Astrocyte (in vitro differentiated cells and primary cell): ENCODE measurements at regions not wholly inside any gene's neighbourhood (a gene's known extent, or its start where the extent isn't known, plus 50 kb on each side); places are given as distances from the start of the nearest gene placed in this dataset.
"Not testable (repeated sequence)": the region's sequence is repeated elsewhere in the genome, so short reads cannot be mapped to it uniquely, and the experiment has no call there.

Experiments used
- DNase-seq: peaks from one replicate; pipeline ENCODE4 v3.0.0-alpha.2; 2010; ENCODE audit warnings: low read depth
- FAIRE-seq: peaks from 2 replicates; lab custom pipeline; 2011; peaks lifted over from hg19 to GRCh38; lab: Jason Lieb, UNC
- H2AFZ ChIP-seq: 2 replicates; pipeline ENCODE4 v1.6.0; 2012; ENCODE audit warnings: low read depth, low read length, inconsistent platforms
- H3K27ac ChIP-seq: 2 replicates; pipeline ENCODE4 v1.5.1; 2011; ENCODE audit warnings: low read depth, low read length, inconsistent platforms
- H3K27me3 ChIP-seq: 2 replicates; pipeline ENCODE4 v1.6.0; 2011; ENCODE audit warnings: low read length, inconsistent platforms; ENCODE audit not compliant: insufficient read depth
- H3K36me3 ChIP-seq: 2 replicates; pipeline ENCODE4 v1.5.1; 2011; ENCODE audit warnings: low read length, inconsistent platforms; ENCODE audit not compliant: insufficient read depth
- H3K4me1 ChIP-seq: 2 replicates; pipeline ENCODE4 v1.5.1; 2011; ENCODE audit warnings: low read length, inconsistent platforms; ENCODE audit not compliant: insufficient read depth
- H3K4me2 ChIP-seq: 2 replicates; pipeline ENCODE4 v1.6.0; 2012; ENCODE audit warnings: low read length, inconsistent platforms
- H3K4me3 ChIP-seq: 2 replicates; pipeline ENCODE4 v1.5.1; 2011; ENCODE audit warnings: low read depth, mild to moderate bottlenecking, low read length, inconsistent platforms; ENCODE audit not compliant: insufficient read depth
- H3K79me2 ChIP-seq: 2 replicates; pipeline ENCODE4 v1.6.0; 2012; ENCODE audit warnings: mild to moderate bottlenecking, low read length, inconsistent platforms; ENCODE audit not compliant: insufficient read depth
- H3K9ac ChIP-seq: 2 replicates; pipeline ENCODE4 v1.6.0; 2012; ENCODE audit warnings: mild to moderate bottlenecking, low read length, inconsistent platforms
- H3K9me3 ChIP-seq: 2 replicates; pipeline ENCODE4 v1.5.1; 2012; ENCODE audit warnings: low read depth, mild to moderate bottlenecking, low read length, inconsistent platforms; ENCODE audit not compliant: insufficient read depth
- H4K20me1 ChIP-seq: 2 replicates; pipeline ENCODE4 v1.6.0; 2012; ENCODE audit warnings: low read length, inconsistent platforms; ENCODE audit not compliant: insufficient read depth
- H3K27ac Mint-ChIP-seq: one replicate; pipeline ENCODE4 v1.8.0; 2021; ENCODE audit warnings: mild to moderate bottlenecking, mixed read lengths; ENCODE audit not compliant: unreplicated experiment
- H3K27me3 Mint-ChIP-seq: one replicate; pipeline ENCODE4 v1.8.0; 2021; ENCODE audit warnings: low read depth, mixed read lengths; ENCODE audit not compliant: unreplicated experiment
- H3K36me3 Mint-ChIP-seq: one replicate; pipeline ENCODE4 v1.8.0; 2021; ENCODE audit warnings: low read depth, mixed read lengths; ENCODE audit not compliant: unreplicated experiment
- H3K4me1 Mint-ChIP-seq: one replicate; pipeline ENCODE4 v1.8.0; 2021; ENCODE audit warnings: low read depth, mixed read lengths; ENCODE audit not compliant: unreplicated experiment
- H3K4me3 Mint-ChIP-seq: one replicate; pipeline ENCODE4 v1.8.0; 2021; ENCODE audit warnings: mild to moderate bottlenecking, moderate library complexity, mixed read lengths; ENCODE audit not compliant: unreplicated experiment
- H3K9me3 Mint-ChIP-seq: one replicate; pipeline ENCODE4 v1.8.0; 2021; ENCODE audit warnings: mild to moderate bottlenecking, mixed read lengths; ENCODE audit not compliant: unreplicated experiment
- CTCF ChIP-seq: IDR thresholded peaks from 2 replicates; pipeline ENCODE4 v1.5.1; 2011; ENCODE audit warnings: low read depth, mild to moderate bottlenecking, inconsistent platforms, low read length, moderate library complexity; ENCODE audit not compliant: insufficient read depth
- EZH2 ChIP-seq: IDR thresholded peaks from 2 replicates; pipeline ENCODE4 v1.6.1; 2012; ENCODE audit warnings: mild to moderate bottlenecking, low read length, inconsistent platforms; ENCODE audit not compliant: insufficient read depth

DNA sequence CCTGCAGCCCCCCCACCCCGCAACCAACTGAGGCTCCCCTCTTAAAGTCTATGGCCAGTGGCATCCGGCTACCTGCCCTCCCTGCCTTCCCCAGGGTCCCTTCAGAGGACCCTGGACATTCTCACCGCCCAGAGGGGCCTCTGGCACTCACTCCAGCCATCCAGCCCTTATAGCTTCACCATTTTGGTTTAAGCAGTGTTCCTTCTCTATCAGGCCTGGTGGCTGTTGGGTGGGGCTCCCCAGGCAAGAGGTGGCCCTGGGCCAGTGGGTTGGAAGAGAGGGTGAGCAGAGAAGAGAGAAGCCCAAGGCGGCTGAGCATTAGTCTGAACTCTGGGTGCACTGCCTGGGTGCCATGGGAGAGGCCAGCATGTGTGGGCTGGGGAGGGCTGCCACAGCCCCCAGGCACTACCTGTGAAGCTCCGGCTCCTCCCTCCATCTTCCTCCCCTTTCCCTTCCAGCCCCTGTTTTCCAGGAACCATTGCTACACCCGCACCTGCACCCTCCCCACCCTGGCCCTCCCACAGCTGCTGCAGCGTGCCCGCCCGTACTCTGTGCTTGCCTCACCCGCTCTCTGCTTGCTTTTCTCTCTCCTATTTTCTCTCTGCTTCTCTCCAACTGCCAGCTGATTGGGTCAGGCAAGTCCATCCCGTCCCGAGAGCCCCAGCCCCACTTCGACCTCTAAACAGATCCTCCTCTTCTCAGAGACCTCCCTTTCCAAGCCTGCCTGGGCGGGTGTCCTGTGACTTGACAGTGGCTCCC, 168.2 kb downstream of the TBC1D2B start:
- Mint-ChIP-seq H3K36me3 (no peaks in the 10 kb centered on the region), H3K4me1 (peaks cover 18% of the 10 kb centered on the region), H3K27ac (peak overlapping the region; percentile 4), H3K9me3 (no peaks in the 10 kb centered on the region), H3K27me3 (peaks cover 17% of the 10 kb centered on the region), H3K4me3 (no peak overlapping the region)
- peaks cover 3% of the 10 kb centered on the region for H3K4me1 ChIP-seq
- no peaks in the 10 kb centered on the region for H4K20me1 ChIP-seq
- no peak for FAIRE-seq
- no peaks in the 10 kb centered on the region for H3K27me3 ChIP-seq
- no peak overlapping the region for H3K4me3 ChIP-seq
- TF ChIP-seq CTCF: no peak
- TF ChIP-seq EZH2: no peak
- no peak for DNase-seq
- no peak overlapping the region for H3K27ac ChIP-seq
- no peaks in the 10 kb centered on the region for H3K79me2 ChIP-seq
- no peak overlapping the region for H3K9ac ChIP-seq
- H3K4me2 ChIP-seq: no peak overlapping the region
- no peaks in the 10 kb centered on the region for H3K9me3 ChIP-seq
- no peak overlapping the region for H2AFZ ChIP-seq
- H3K36me3 ChIP-seq: no peaks in the 10 kb centered on the region

GRCh38 chr15:77908752-77909111, 168.8 kb downstream of the TBC1D2B start:
- H2AFZ ChIP-seq: peak overlapping the region; percentile 28
- DNase-seq, H3K79me2 ChIP-seq, H3K27ac Mint-ChIP-seq, H3K9ac ChIP-seq, H3K9me3 ChIP-seq, H3K27me3 ChIP-seq, H3K4me3 ChIP-seq, H3K36me3 Mint-ChIP-seq, H3K4me3 Mint-ChIP-seq, H4K20me1 ChIP-seq, H3K4me1 ChIP-seq, FAIRE-seq, H3K36me3 ChIP-seq, H3K9me3 Mint-ChIP-seq, H3K27ac ChIP-seq: not testable (repeated sequence)
- Mint-ChIP-seq H3K27me3 (peaks cover 17% of the 10 kb centered on the region), H3K4me1 (peaks cover 18% of the 10 kb centered on the region)
- H3K4me2 ChIP-seq: peak overlapping the region; percentile 40

- Mint-ChIP-seq H3K27me3 (peaks cover 14% of the 10 kb centered on the region), H3K4me1 (peaks cover 18% of the 10 kb centered on the region), H3K36me3 (no peaks in the 10 kb centered on the region), H3K9me3 (no peaks in the 10 kb centered on the region), H3K27ac (no peak overlapping the region), H3K4me3 (peak overlapping the region; percentile 6)
- Histone ChIP-seq H3K36me3 (no peaks in the 10 kb centered on the region), H3K27ac (no peak overlapping the region), H3K27me3 (no peaks in the 10 kb centered on the region), H3K9me3 (no peaks in the 10 kb centered on the region), H3K4me2 (peak overlapping the region; percentile 40), H3K79me2 (no peaks in the 10 kb centered on the region), H3K9ac (no peak overlapping the region), H3K4me1 (peaks cover 3% of the 10 kb centered on the region), H3K4me3 (no peak overlapping the region), H4K20me1 (no peaks in the 10 kb centered on the region), H2AFZ (peak overlapping the region; percentile 28)
- FAIRE-seq: no peak
- TF ChIP-seq EZH2 (no peak), CTCF (peak; percentile 27)
- peak; percentile 39 for DNase-seq
Measured at GRCh38 chr15:77907824-77908751, 169.4 kb downstream of the TBC1D2B start.

GRCh38 chr15:77906062-77906990, 171.2 kb downstream of the TBC1D2B start:
- Mint-ChIP-seq H3K27me3 (peaks cover 19% of the 10 kb centered on the region), H3K4me1 (peaks cover 18% of the 10 kb centered on the region)
- H3K4me3 Mint-ChIP-seq, H4K20me1 ChIP-seq, H3K4me3 ChIP-seq, FAIRE-seq, H3K9me3 Mint-ChIP-seq, H3K36me3 Mint-ChIP-seq, H3K4me2 ChIP-seq, H3K27ac ChIP-seq, H3K4me1 ChIP-seq, H3K36me3 ChIP-seq, DNase-seq, H3K27me3 ChIP-seq, H3K9ac ChIP-seq, H3K9me3 ChIP-seq, H2AFZ ChIP-seq, H3K79me2 ChIP-seq, H3K27ac Mint-ChIP-seq: not testable (repeated sequence)
